Psoas muscle (tissue), 7 donors: ENCODE measurements at regions not wholly inside any gene's neighbourhood (a gene's known extent, or its start where the extent isn't known, plus 50 kb on each side); places are given as distances from the start of the nearest gene placed in this dataset.
A peak's percentile ranks its signal among the peaks of the same experiment; 100 is the strongest.

Experiments used
- ATAC-seq, 4 donors: fragments of 200-7000 bp; cut with Tn5 transposase; one replicate each; pipeline ENCODE4 v1.9.1; 2020; ENCODE audit warnings: moderate library complexity in 3 of 4, mild to moderate bottlenecking in 2 of 4
- DNase-seq, 2 donors: peaks; one replicate each; pipeline ENCODE4 v3.0.0-alpha.2; 2020
- H3K27ac ChIP-seq: fragments of 200-600 bp; one replicate; pipeline ENCODE4 v1.8.0; 2022
- H3K27me3 ChIP-seq, 3 donors: fragments of 200-600 bp in 1 of 3; one replicate each; pipeline versions ENCODE4 v1.6.1 to v1.8.0; 2013 to 2022; ENCODE audit warnings: low read length in 2 of 3, mild to moderate bottlenecking in 2 of 3, moderate library complexity in 1 of 3; ENCODE audit not compliant: insufficient read depth in 3 of 3
- H3K36me3 ChIP-seq, 2 donors: fragments of 200-600 bp in 1 of 2; one replicate each; pipeline versions ENCODE4 v1.6.1 to v1.8.0; 2013 to 2022; ENCODE audit warnings: low read depth in 1 of 2, mild to moderate bottlenecking in 1 of 2, moderate library complexity in 1 of 2; ENCODE audit not compliant: insufficient read depth in 1 of 2
- H3K4me1 ChIP-seq: fragments of 200-600 bp; one replicate; pipeline ENCODE4 v1.8.0; 2022
- H3K4me3 ChIP-seq: fragments of 200-600 bp; one replicate; pipeline ENCODE4 v1.8.0; 2022; ENCODE audit warnings: mild to moderate bottlenecking
- H3K9me3 ChIP-seq: fragments of 200-600 bp; one replicate; pipeline ENCODE4 v1.8.0; 2022
- CTCF ChIP-seq: fragments of 200-600 bp; IDR thresholded peaks from one replicate; pipeline ENCODE4 v1.8.0; 2022; ENCODE audit warnings: antibody characterized with exemption
- WGBS, 3 donors: extraction: QIAGEN DNeasy Blood & Tissue Kit; methylation state at CpG; one replicate each; pipeline versions ENCODE4 v1.1.6 to v1.1.7; 2013; 5-methylcytosine and 5-hydroxymethylcytosine counted together
- intact Hi-C, 2 donors: fragments of 100-400 bp; cut with DNase I; formaldehyde crosslinking; loops; one replicate each; pipeline versions ENCODE4 v1.11.0 to v1.14.2; 2022
- donor health status: healthy with polysubstance abuse.
- donor health status: DM: no; HTN: no; CAD: no; lungs with moderate emphysema.
- donor health status: Bipolar disorder and iron deficiency.
- donor health status: healthy.
- donor health status: DM: yes; HTN: yes; CAD: no.
- donor health status: DM: no; HTN: no; CAD: no.
- donor health status: DM: yes; HTN: yes; CAD: no.

GRCh38 chr12:125882141-125882540 is 816.9 kb downstream of the AACS start:
- intact Hi-C loops, result no loop called here
- no peak for TF ChIP-seq CTCF
- no peaks in the 10 kb centered on the region for H3K36me3 ChIP-seq
- no peaks in the 10 kb centered on the region for H3K9me3 ChIP-seq
- H3K4me1 ChIP-seq, result no peaks in the 10 kb centered on the region
- ATAC-seq, result no peak
- 28 to 43% (median 32%) methylated on average over 3 of the region's 3 CpGs for WGBS, 3 donors
- DNase-seq, result no peak
- H3K27me3 ChIP-seq, result no peaks in the 10 kb centered on the region
- no peak overlapping the region for H3K27ac ChIP-seq
- H3K4me3 ChIP-seq, result no peak overlapping the region

GRCh38 chr12:125888921-125889320 is 823.7 kb downstream of the AACS start:
- intact Hi-C loops, result no loop called here
- Histone ChIP-seq H3K9me3 (no peaks in the 10 kb centered on the region), H3K36me3 (no peaks in the 10 kb centered on the region), H3K27me3 (no peaks in the 10 kb centered on the region), H3K4me3 (no peak overlapping the region), H3K27ac (no peak overlapping the region), H3K4me1 (no peaks in the 10 kb centered on the region)
- no peak for ATAC-seq
- TF ChIP-seq CTCF, result no peak
- DNase-seq, result no peak

- no peaks in the 10 kb centered on the region for H3K4me1 ChIP-seq
Observed at GRCh38 chr12:125889742-125890141, 824.5 kb downstream of the AACS start.

GRCh38 chr12:125890366-125890905 is 825.2 kb downstream of the AACS start:
- Histone ChIP-seq H3K27me3 (no peaks in the 10 kb centered on the region), H3K4me3 (no peak overlapping the region), H3K36me3 (no peaks in the 10 kb centered on the region), H3K27ac (no peak overlapping the region), H3K4me1 (no peaks in the 10 kb centered on the region), H3K9me3 (no peaks in the 10 kb centered on the region)
- 58 to 69% (median 64%) methylated on average over 7 of the region's 7 CpGs for WGBS, 3 donors
- intact Hi-C loops, result no loop called here
- no peak for TF ChIP-seq CTCF
- no peak for DNase-seq
- ATAC-seq, result no peak

More at GRCh38 chr12:125889742-125890141, 824.5 kb downstream of the AACS start:
- Histone ChIP-seq H3K9me3 (no peaks in the 10 kb centered on the region), H3K27ac (no peak overlapping the region), H3K4me3 (no peak overlapping the region), H3K27me3 (no peaks in the 10 kb centered on the region), H3K36me3 (no peaks in the 10 kb centered on the region)
- ATAC-seq (no peak), DNase-seq (no peak)
- no peak for TF ChIP-seq CTCF
- intact Hi-C loops, result no loop called here
- WGBS, 3 donors, result 37 to 57% (median 41%) methylated on average over 6 of the region's 6 CpGs

- 27 to 38% (median 36%) methylated on average over 5 of the region's 5 CpGs for WGBS, 3 donors
- H3K36me3 ChIP-seq, result no peaks in the 10 kb centered on the region
- DNase-seq, result no peak
- no peaks in the 10 kb centered on the region for H3K27me3 ChIP-seq
- no peak overlapping the region for H3K4me3 ChIP-seq
- ATAC-seq, result peak in 2 of 4 donors; percentile 25 to 28
- H3K4me1 ChIP-seq, result no peaks in the 10 kb centered on the region
- TF ChIP-seq CTCF, result no peak
- H3K27ac ChIP-seq, result no peak overlapping the region
- H3K9me3 ChIP-seq, result no peaks in the 10 kb centered on the region
- intact Hi-C loops, result no loop called here
Observed at GRCh38 chr12:125890971-125891370, 825.7 kb downstream of the AACS start.
